ENCODE measurements at regions not wholly inside any gene's neighbourhood (a gene's known extent, or its start where the extent isn't known, plus 50 kb on each side); places are given as distances from the start of the nearest gene placed in this dataset.

DNA sequence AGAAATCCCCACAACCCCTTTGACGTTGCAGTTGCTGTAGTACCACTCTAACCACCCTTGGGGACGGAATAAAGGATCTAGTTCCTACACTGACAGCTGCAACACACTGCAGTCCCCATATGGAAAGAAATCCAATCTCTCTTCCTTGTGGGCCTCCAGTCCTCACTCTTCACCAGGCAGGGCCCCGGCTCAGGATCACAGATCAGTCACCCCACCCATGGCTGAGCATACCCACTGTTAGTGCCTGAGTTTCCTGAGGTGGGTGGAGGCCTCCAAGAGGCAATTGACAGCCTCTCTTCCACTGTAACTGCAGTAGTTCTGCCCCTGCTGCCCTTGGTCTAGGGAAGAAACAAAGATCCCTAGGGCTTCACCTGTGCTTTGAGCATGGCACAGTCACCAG, 670.0 kb upstream of the CDH2 start:
- Histone ChIP-seq H3K27me3 (ENCODE audit: insufficient read depth, low read length, poor library complexity, severe bottlenecking) (no peaks in the 10 kb centered on the region), H3K9ac (ENCODE audit: low read depth, low read length, poor library complexity, severe bottlenecking) (no peak overlapping the region), H4K20me1 (ENCODE audit: insufficient read depth, low read length, poor library complexity, severe bottlenecking) (no peaks in the 10 kb centered on the region), H3K4me2 (ENCODE audit: low read depth, low read length, poor library complexity, severe bottlenecking) (no peak overlapping the region), H3K4me1 (ENCODE audit: insufficient read depth, low read length, poor library complexity, severe bottlenecking) (no peaks in the 10 kb centered on the region), H3K4me3 (ENCODE audit: low read length, poor library complexity, severe bottlenecking) (no peak overlapping the region), H3K79me2 (ENCODE audit: insufficient read depth, low read length) (no peaks in the 10 kb centered on the region), H3F3A (ENCODE audit: low read depth) (no peaks in the 10 kb centered on the region), H3K9me3 (ENCODE audit: insufficient read depth, low read depth, low read length) (no peaks in the 10 kb centered on the region), H2AFZ (ENCODE audit: low read length) (no peak overlapping the region), H3K9me2 (replicated peaks; ENCODE audit: low read depth, low read length) (no peaks in the 10 kb centered on the region), H3K36me3 (ENCODE audit: insufficient read depth, low read length) (no peaks in the 10 kb centered on the region)
- TF ChIP-seq EZH2phosphoT487 (IDR thresholded peaks at IDR 0.05; ENCODE audit: borderline replicate concordance) = no peak
- TF ChIP-seq, protein P1, sequence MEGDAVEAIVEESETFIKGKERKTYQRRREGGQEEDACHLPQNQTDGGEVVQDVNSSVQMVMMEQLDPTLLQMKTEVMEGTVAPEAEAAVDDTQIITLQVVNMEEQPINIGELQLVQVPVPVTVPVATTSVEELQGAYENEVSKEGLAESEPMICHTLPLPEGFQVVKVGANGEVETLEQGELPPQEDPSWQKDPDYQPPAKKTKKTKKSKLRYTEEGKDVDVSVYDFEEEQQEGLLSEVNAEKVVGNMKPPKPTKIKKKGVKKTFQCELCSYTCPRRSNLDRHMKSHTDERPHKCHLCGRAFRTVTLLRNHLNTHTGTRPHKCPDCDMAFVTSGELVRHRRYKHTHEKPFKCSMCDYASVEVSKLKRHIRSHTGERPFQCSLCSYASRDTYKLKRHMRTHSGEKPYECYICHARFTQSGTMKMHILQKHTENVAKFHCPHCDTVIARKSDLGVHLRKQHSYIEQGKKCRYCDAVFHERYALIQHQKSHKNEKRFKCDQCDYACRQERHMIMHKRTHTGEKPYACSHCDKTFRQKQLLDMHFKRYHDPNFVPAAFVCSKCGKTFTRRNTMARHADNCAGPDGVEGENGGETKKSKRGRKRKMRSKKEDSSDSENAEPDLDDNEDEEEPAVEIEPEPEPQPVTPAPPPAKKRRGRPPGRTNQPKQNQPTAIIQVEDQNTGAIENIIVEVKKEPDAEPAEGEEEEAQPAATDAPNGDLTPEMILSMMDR (conservative IDR thresholded peaks at IDR 0.05; ENCODE audit: low read length) = no peak

DNA sequence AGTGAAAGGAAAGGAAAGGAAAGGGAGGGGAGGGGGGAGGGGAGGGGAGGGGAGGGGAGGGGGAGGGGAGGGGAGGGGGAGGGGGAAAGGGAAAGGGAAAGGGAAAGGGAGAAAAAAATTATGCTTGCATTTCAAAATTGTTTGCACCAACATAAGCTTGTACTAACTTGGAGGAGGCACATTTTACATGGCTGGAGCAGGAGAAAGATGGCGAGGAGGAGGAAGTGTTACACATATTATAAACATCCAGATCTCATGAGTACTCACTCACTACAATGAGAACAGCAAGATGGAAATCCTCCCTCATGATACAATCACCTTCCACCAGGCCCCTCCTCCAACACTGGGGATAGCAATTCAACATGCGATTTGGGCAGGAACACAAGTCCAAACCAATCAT, 660.2 kb upstream of the CDH2 start:
- Histone ChIP-seq H3K36me3 (ENCODE audit: insufficient read depth, low read length) (no peaks in the 10 kb centered on the region), H3F3A (ENCODE audit: low read depth) (no peaks in the 10 kb centered on the region), H3K4me2 (ENCODE audit: low read depth, low read length, poor library complexity, severe bottlenecking) (no peak overlapping the region), H3K79me2 (ENCODE audit: insufficient read depth, low read length) (no peaks in the 10 kb centered on the region), H3K9ac (ENCODE audit: low read depth, low read length, poor library complexity, severe bottlenecking) (no peak overlapping the region), H3K4me3 (ENCODE audit: low read length, poor library complexity, severe bottlenecking) (no peak overlapping the region), H2AFZ (ENCODE audit: low read length) (no peak overlapping the region), H3K9me2 (replicated peaks; ENCODE audit: low read depth, low read length) (no peaks in the 10 kb centered on the region), H3K9me3 (ENCODE audit: insufficient read depth, low read depth, low read length) (no peaks in the 10 kb centered on the region), H4K20me1 (ENCODE audit: insufficient read depth, low read length, poor library complexity, severe bottlenecking) (no peaks in the 10 kb centered on the region), H3K4me1 (ENCODE audit: insufficient read depth, low read length, poor library complexity, severe bottlenecking) (no peaks in the 10 kb centered on the region), H3K27me3 (ENCODE audit: insufficient read depth, low read length, poor library complexity, severe bottlenecking) (no peaks in the 10 kb centered on the region)
- TF ChIP-seq EZH2phosphoT487 (IDR thresholded peaks at IDR 0.05; ENCODE audit: borderline replicate concordance) = no peak
- TF ChIP-seq, protein P1 (conservative IDR thresholded peaks at IDR 0.05; ENCODE audit: low read length) = no peak

- Histone ChIP-seq H3K9me2 (replicated peaks; ENCODE audit: low read depth, low read length) (no peaks in the 10 kb centered on the region), H3K4me3 (ENCODE audit: low read length, poor library complexity, severe bottlenecking) (no peak overlapping the region), H3F3A (ENCODE audit: low read depth) (no peaks in the 10 kb centered on the region), H3K79me2 (ENCODE audit: insufficient read depth, low read length) (no peaks in the 10 kb centered on the region), H3K4me2 (ENCODE audit: low read depth, low read length, poor library complexity, severe bottlenecking) (no peak overlapping the region), H2AFZ (ENCODE audit: low read length) (no peak overlapping the region), H3K9me3 (ENCODE audit: insufficient read depth, low read depth, low read length) (no peaks in the 10 kb centered on the region), H3K27me3 (ENCODE audit: insufficient read depth, low read length, poor library complexity, severe bottlenecking) (no peaks in the 10 kb centered on the region), H3K9ac (ENCODE audit: low read depth, low read length, poor library complexity, severe bottlenecking) (no peak overlapping the region), H3K4me1 (ENCODE audit: insufficient read depth, low read length, poor library complexity, severe bottlenecking) (no peaks in the 10 kb centered on the region), H4K20me1 (ENCODE audit: insufficient read depth, low read length, poor library complexity, severe bottlenecking) (no peaks in the 10 kb centered on the region), H3K36me3 (ENCODE audit: insufficient read depth, low read length) (no peaks in the 10 kb centered on the region)
- TF ChIP-seq EZH2phosphoT487 (IDR thresholded peaks at IDR 0.05; ENCODE audit: borderline replicate concordance) = no peak
- TF ChIP-seq, protein P1 (conservative IDR thresholded peaks at IDR 0.05; ENCODE audit: low read length) = no peak
Measured at GRCh38 chr18:28834889-28835288, 658.0 kb upstream of the CDH2 start.
